ENCODE measurements at regions not wholly inside any gene's neighbourhood (a gene's known extent, or its start where the extent isn't known, plus 50 kb on each side); places are given as distances from the start of the nearest gene placed in this dataset.

GRCh38 chr2:43144263-43144662 is 82.1 kb downstream of the ZFP36L2 start:
- TF ChIP-seq, protein P1, sequence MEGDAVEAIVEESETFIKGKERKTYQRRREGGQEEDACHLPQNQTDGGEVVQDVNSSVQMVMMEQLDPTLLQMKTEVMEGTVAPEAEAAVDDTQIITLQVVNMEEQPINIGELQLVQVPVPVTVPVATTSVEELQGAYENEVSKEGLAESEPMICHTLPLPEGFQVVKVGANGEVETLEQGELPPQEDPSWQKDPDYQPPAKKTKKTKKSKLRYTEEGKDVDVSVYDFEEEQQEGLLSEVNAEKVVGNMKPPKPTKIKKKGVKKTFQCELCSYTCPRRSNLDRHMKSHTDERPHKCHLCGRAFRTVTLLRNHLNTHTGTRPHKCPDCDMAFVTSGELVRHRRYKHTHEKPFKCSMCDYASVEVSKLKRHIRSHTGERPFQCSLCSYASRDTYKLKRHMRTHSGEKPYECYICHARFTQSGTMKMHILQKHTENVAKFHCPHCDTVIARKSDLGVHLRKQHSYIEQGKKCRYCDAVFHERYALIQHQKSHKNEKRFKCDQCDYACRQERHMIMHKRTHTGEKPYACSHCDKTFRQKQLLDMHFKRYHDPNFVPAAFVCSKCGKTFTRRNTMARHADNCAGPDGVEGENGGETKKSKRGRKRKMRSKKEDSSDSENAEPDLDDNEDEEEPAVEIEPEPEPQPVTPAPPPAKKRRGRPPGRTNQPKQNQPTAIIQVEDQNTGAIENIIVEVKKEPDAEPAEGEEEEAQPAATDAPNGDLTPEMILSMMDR (IDR thresholded peaks at IDR 0.05): no peak
- no peak for TF ChIP-seq POLR2A (IDR thresholded peaks at IDR 0.05)

All from body of pancreas (tissue), 4 donors.